GM23338 (cell line): ENCODE measurements at regions not wholly inside any gene's neighbourhood (a gene's known extent, or its start where the extent isn't known, plus 50 kb on each side); places are given as distances from the start of the nearest gene placed in this dataset.

Experiments used
- CREB1 ChIP-seq: fragments of 250-450 bp; sonication (Bioruptor Pico); IDR thresholded peaks from 2 replicates; pipeline ENCODE4 v1.5.0; 2020; ENCODE audit warnings: low read depth, mild to moderate bottlenecking, moderate library complexity
- CTCF ChIP-seq, 2 experiments: fragments of 200-600 bp in 1 of 2; sonication (generic) in 1 of 2; conservative IDR thresholded peaks; 2 replicates each; pipeline versions ENCODE4 v1.5.1 to v1.6.1; 2016 to 2017; ENCODE audit warnings: antibody characterized with exemption in 2 of 2, low read depth in 2 of 2, mild to moderate bottlenecking in 2 of 2, moderate library complexity in 1 of 2
- EZH2 ChIP-seq: fragments of 200-600 bp; sonication (generic); IDR thresholded peaks from one replicate; pipeline ENCODE4 v1.8.0; 2017; ENCODE audit warnings: antibody characterized with exemption, mild to moderate bottlenecking, low read depth; ENCODE audit not compliant: unreplicated experiment
- EZH2phosphoT487 ChIP-seq: fragments of 200-600 bp; sonication (generic); IDR thresholded peaks from one replicate; pipeline ENCODE4 v1.8.1; 2018; ENCODE audit warnings: antibody characterized with exemption; ENCODE audit not compliant: unreplicated experiment
- JUNB ChIP-seq: IDR thresholded peaks from one replicate; pipeline ENCODE4 v1.6.1; 2016; ENCODE audit warnings: antibody characterized with exemption; ENCODE audit not compliant: unreplicated experiment
- POLR2AphosphoS5 ChIP-seq: IDR thresholded peaks from 2 replicates; pipeline ENCODE4 v1.6.1; 2016; ENCODE audit warnings: antibody characterized with exemption, low read depth
- REST ChIP-seq: IDR thresholded peaks from one replicate; pipeline ENCODE4 v1.6.1; 2018; ENCODE audit warnings: antibody characterized with exemption; ENCODE audit not compliant: unreplicated experiment
- STAT1 ChIP-seq: IDR thresholded peaks from one replicate; pipeline ENCODE4 v1.6.1; 2016; ENCODE audit warnings: antibody characterized with exemption; ENCODE audit not compliant: unreplicated experiment
- ZNF114 ChIP-seq: fragments of 250-450 bp; sonication (Bioruptor Pico); IDR thresholded peaks from 2 replicates; pipeline ENCODE4 v1.5.0; 2020; ENCODE audit warnings: mild to moderate bottlenecking, moderate library complexity

- no peak for TF ChIP-seq POLR2AphosphoS5
- no peak for TF ChIP-seq CTCF (conservative IDR thresholded peaks at IDR 0.05; ENCODE audit: low read depth in 2 of 2)
- no peak for TF ChIP-seq CREB1 (CRISPR knock-in tag)
- TF ChIP-seq EZH2, result no peak
- TF ChIP-seq REST, result no peak
- no peak for TF ChIP-seq ZNF114 (CRISPR knock-in tag)
- TF ChIP-seq EZH2phosphoT487, result no peak
- TF ChIP-seq JUNB, result no peak
- TF ChIP-seq STAT1, result no peak
Observed at GRCh38 chr5:15300141-15300540, 199.8 kb upstream of the FBXL7 start.
